H9 (cell line): ENCODE measurements at regions not wholly inside any gene's neighbourhood (a gene's known extent, or its start where the extent isn't known, plus 50 kb on each side); places are given as distances from the start of the nearest gene placed in this dataset.

ENCODE experiments used
- DNase-seq: peaks from one replicate; pipeline ENCODE4 v3.0.0-alpha.2; 2017
- H2AFZ ChIP-seq: one replicate; pipeline ENCODE4 v1.6.1; 2013; ENCODE audit warnings: mild to moderate bottlenecking, low read length, control low read depth, moderate library complexity
- H2AK5ac ChIP-seq: 2 replicates; pipeline ENCODE4 v1.6.1; 2013; ENCODE audit warnings: low read length, control low read depth, mixed read lengths; ENCODE audit not compliant: insufficient read length
- H2BK120ac ChIP-seq: one replicate; pipeline ENCODE4 v1.6.1; 2013; ENCODE audit warnings: low read depth, mild to moderate bottlenecking, low read length, control low read depth, inconsistent platforms; ENCODE audit not compliant: poor library complexity, severe bottlenecking
- H2BK12ac ChIP-seq: 2 replicates; pipeline ENCODE4 v1.6.1; 2013; ENCODE audit warnings: low read length, control low read depth, mixed read lengths, low read depth; ENCODE audit not compliant: insufficient read length
- H2BK15ac ChIP-seq: 2 replicates; pipeline ENCODE4 v1.6.1; 2013; ENCODE audit warnings: low read depth, low read length, control low read depth
- H2BK20ac ChIP-seq: one replicate; pipeline ENCODE4 v1.6.1; 2013; ENCODE audit warnings: low read depth, mild to moderate bottlenecking, low read length, control low read depth, inconsistent platforms; ENCODE audit not compliant: poor library complexity, severe bottlenecking
- H2BK5ac ChIP-seq: 2 replicates; pipeline ENCODE4 v1.6.1; 2013; ENCODE audit warnings: low read length, control low read depth, mixed read lengths; ENCODE audit not compliant: insufficient read length
- H3K14ac ChIP-seq: 2 replicates; pipeline ENCODE4 v1.6.1; 2013; ENCODE audit warnings: low read length, control low read depth; ENCODE audit not compliant: insufficient read depth
- H3K18ac ChIP-seq: 2 replicates; pipeline ENCODE4 v1.6.1; 2013; ENCODE audit warnings: low read depth, mild to moderate bottlenecking, mixed read lengths, low read length, control low read depth; ENCODE audit not compliant: insufficient read length
- H3K23ac ChIP-seq: 2 replicates; pipeline ENCODE4 v1.6.1; 2013; ENCODE audit warnings: low read length, control low read depth, mixed read lengths, low read depth; ENCODE audit not compliant: insufficient read length
- H3K23me2 ChIP-seq: 2 replicates; pipeline ENCODE4 v1.6.1; 2013; ENCODE audit warnings: low read depth, mild to moderate bottlenecking, mixed read lengths, low read length, control low read depth; ENCODE audit not compliant: insufficient read length, poor library complexity, severe bottlenecking
- H3K27ac ChIP-seq: 2 replicates; pipeline ENCODE4 v1.5.1; 2013; ENCODE audit warnings: low read length, control low read depth, mixed read lengths, low read depth; ENCODE audit not compliant: insufficient read length
- H3K27me3 ChIP-seq: 2 replicates; pipeline ENCODE4 v1.6.1; 2013; ENCODE audit warnings: low read length, control low read depth, inconsistent platforms; ENCODE audit not compliant: insufficient read depth
- H3K4ac ChIP-seq: 2 replicates; pipeline ENCODE4 v1.6.1; 2013; ENCODE audit warnings: low read depth, mild to moderate bottlenecking, control low read depth, inconsistent platforms, low read length, moderate library complexity
- H3K4me1 ChIP-seq: 2 replicates; pipeline ENCODE4 v1.6.1; 2013; ENCODE audit warnings: low read length, control low read depth, inconsistent platforms; ENCODE audit not compliant: insufficient read depth
- H3K4me2 ChIP-seq: 2 replicates; pipeline ENCODE4 v1.6.1; 2013; ENCODE audit warnings: low read length, control low read depth, mixed read lengths; ENCODE audit not compliant: insufficient read length, insufficient read depth
- H3K56ac ChIP-seq: 2 replicates; pipeline ENCODE4 v1.6.1; 2013; ENCODE audit warnings: low read depth, mild to moderate bottlenecking, mixed read lengths, low read length, control low read depth; ENCODE audit not compliant: insufficient read length
- H3K79me1 ChIP-seq: 2 replicates; pipeline ENCODE4 v1.6.1; 2013; ENCODE audit warnings: low read depth, mild to moderate bottlenecking, moderate library complexity, low read length, control low read depth, inconsistent platforms; ENCODE audit not compliant: insufficient read depth, poor library complexity, severe bottlenecking
- H3K79me2 ChIP-seq: 2 replicates; pipeline ENCODE4 v1.6.1; 2013; ENCODE audit warnings: low read length, control low read depth, inconsistent platforms; ENCODE audit not compliant: insufficient read depth
- H3K9ac ChIP-seq: 2 replicates; pipeline ENCODE4 v1.6.1; 2013; ENCODE audit warnings: low read length, control low read depth, mixed read lengths; ENCODE audit not compliant: insufficient read length; ENCODE audit errors: extremely low read depth
- H3K9me3 ChIP-seq: one replicate; pipeline ENCODE4 v1.6.1; 2013; ENCODE audit warnings: low read depth, low read length, inconsistent platforms; ENCODE audit not compliant: control insufficient read depth
- H3T11ph ChIP-seq: one replicate; pipeline ENCODE4 v1.6.1; 2013; ENCODE audit warnings: mild to moderate bottlenecking, low read length, control low read depth, inconsistent platforms
- H4K20me1 ChIP-seq: one replicate; pipeline ENCODE4 v1.6.1; 2013; ENCODE audit not compliant: control insufficient read depth, insufficient read length, insufficient read depth
- H4K5ac ChIP-seq: 2 replicates; pipeline ENCODE4 v1.6.1; 2013; ENCODE audit warnings: low read depth, mild to moderate bottlenecking, mixed read lengths, low read length, control low read depth; ENCODE audit not compliant: insufficient read length
- H4K8ac ChIP-seq: replicated peaks from 2 replicates; pipeline ENCODE4 v1.6.1; 2013; ENCODE audit warnings: low read length, control low read depth, mixed read lengths, low read depth; ENCODE audit not compliant: insufficient read length
- H4K91ac ChIP-seq: 2 replicates; pipeline ENCODE4 v1.6.1; 2013; ENCODE audit warnings: low read depth, mild to moderate bottlenecking, moderate library complexity, mixed read lengths, low read length, control low read depth; ENCODE audit not compliant: insufficient read length
- H3K27ac Mint-ChIP-seq, 3 experiments: 2 replicates in 2 of 3; 3 replicates in 1 of 3; pipeline ENCODE4 v1.8.0; 2020 to 2021; ENCODE audit warnings: mixed read lengths in 3 of 3, mild to moderate bottlenecking in 1 of 3, moderate library complexity in 1 of 3
- H3K27me3 Mint-ChIP-seq: 2 replicates; pipeline ENCODE4 v1.8.0; 2021; ENCODE audit warnings: low read depth, mild to moderate bottlenecking, moderate library complexity, mixed read lengths
- H3K36me3 Mint-ChIP-seq, 3 experiments: 2 replicates in 2 of 3; 3 replicates in 1 of 3; pipeline ENCODE4 v1.8.0; 2020 to 2021; ENCODE audit warnings: low read depth in 3 of 3, mixed read lengths in 3 of 3; ENCODE audit not compliant: insufficient read depth in 1 of 3
- H3K4me1 Mint-ChIP-seq, 2 experiments: 2 replicates each; pipeline ENCODE4 v1.8.0; 2020; ENCODE audit warnings: mixed read lengths in 2 of 2
- H3K4me3 Mint-ChIP-seq, 2 experiments: 2 replicates in 1 of 2; 3 replicates in 1 of 2; pipeline ENCODE4 v1.8.0; 2020 to 2021; ENCODE audit warnings: mild to moderate bottlenecking in 2 of 2, mixed read lengths in 2 of 2, moderate library complexity in 1 of 2
- H3K9me3 Mint-ChIP-seq, 2 experiments: 2 replicates in 1 of 2; 3 replicates in 1 of 2; pipeline ENCODE4 v1.8.0; 2020; ENCODE audit warnings: mild to moderate bottlenecking in 2 of 2, mixed read lengths in 2 of 2, moderate library complexity in 1 of 2
- WGBS: extraction: QIAGEN DNeasy Blood & Tissue Kit; methylation state at CpG from one replicate; pipeline ENCODE4 v1.1.7; 2013; ENCODE audit warnings: missing lambda C conversion rate, low lambda C conversion rate, mixed read lengths; ENCODE audit not compliant: insufficient read length; ENCODE audit errors: extremely low coverage; 5-methylcytosine and 5-hydroxymethylcytosine counted together
- TF ChIP-seq, protein P1 (sequence below): fragments of 200-600 bp; sonication (generic); conservative IDR thresholded peaks from 3 replicates; pipeline ENCODE4 v1.8.0; 2021; ENCODE audit warnings: antibody characterized with exemption, mild to moderate bottlenecking

DNA sequence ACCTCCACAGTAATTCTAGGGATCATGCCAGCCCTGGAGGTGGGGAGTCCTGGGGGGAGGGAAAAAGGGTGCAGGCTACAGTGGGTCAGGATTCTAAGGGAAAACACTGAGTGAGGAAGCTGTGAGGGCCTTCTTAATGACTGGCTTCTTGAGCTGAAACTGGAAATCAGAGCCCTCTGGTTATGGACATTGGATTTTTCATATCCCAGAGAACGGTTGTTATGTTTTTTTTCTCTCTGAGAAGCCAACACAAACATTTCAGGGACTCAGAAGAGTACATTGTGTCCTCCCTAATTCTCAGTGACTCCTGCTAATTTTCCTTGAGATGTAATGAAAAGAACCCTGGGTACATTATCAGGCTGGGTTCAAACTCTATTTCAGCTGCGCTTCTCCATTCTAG, 162.4 kb upstream of the PRDX4 start:
- Histone ChIP-seq H3K79me1 (no peaks in the 10 kb centered on the region), H2BK120ac (no peak overlapping the region), H3K56ac (no peak overlapping the region), H3K18ac (peak overlapping the region; percentile 64), H3K23me2 (no peaks in the 10 kb centered on the region), H4K8ac (no peak overlapping the region), H2BK20ac (peak overlapping the region; percentile 3), H3K27ac (peak overlapping the region; percentile 66), H4K5ac (no peak overlapping the region), H3K79me2 (no peaks in the 10 kb centered on the region), H3K14ac (no peak overlapping the region), H3K4me2 (no peak overlapping the region), H2BK5ac (no peak overlapping the region), H4K91ac (no peak overlapping the region), H2AK5ac (no peak overlapping the region), H3K9me3 (no peaks in the 10 kb centered on the region), H3K4me1 (peaks cover 14% of the 10 kb centered on the region; the same call in 1 of the 2 replicates), H3T11ph (no peak overlapping the region), H2AFZ (no peak overlapping the region), H4K20me1 (no peaks in the 10 kb centered on the region), H2BK12ac (peak overlapping the region; percentile 75), H3K27me3 (no peaks in the 10 kb centered on the region), H3K4ac (no peak overlapping the region), H2BK15ac (no peak overlapping the region), H3K9ac (no peak overlapping the region), H3K23ac (no peak overlapping the region)
- Mint-ChIP-seq H3K27ac (peak overlapping the region; percentile 80 to 97 (median 96)), H3K36me3 (peaks cover 0 to 7% (median 6%) of the 10 kb centered on the region in 3 experiments; a peak in 4 of 7 replicates), H3K9me3 (peaks cover 0 to 7% of the 10 kb centered on the region in 2 experiments; a peak in 4 of 5 replicates), H3K27me3 (no peaks in the 10 kb centered on the region), H3K4me1 (peaks cover 66 to 68% of the 10 kb centered on the region in 2 experiments), H3K4me3 (no peak overlapping the region)
- DNase-seq: no peak
- TF ChIP-seq, protein P1, sequence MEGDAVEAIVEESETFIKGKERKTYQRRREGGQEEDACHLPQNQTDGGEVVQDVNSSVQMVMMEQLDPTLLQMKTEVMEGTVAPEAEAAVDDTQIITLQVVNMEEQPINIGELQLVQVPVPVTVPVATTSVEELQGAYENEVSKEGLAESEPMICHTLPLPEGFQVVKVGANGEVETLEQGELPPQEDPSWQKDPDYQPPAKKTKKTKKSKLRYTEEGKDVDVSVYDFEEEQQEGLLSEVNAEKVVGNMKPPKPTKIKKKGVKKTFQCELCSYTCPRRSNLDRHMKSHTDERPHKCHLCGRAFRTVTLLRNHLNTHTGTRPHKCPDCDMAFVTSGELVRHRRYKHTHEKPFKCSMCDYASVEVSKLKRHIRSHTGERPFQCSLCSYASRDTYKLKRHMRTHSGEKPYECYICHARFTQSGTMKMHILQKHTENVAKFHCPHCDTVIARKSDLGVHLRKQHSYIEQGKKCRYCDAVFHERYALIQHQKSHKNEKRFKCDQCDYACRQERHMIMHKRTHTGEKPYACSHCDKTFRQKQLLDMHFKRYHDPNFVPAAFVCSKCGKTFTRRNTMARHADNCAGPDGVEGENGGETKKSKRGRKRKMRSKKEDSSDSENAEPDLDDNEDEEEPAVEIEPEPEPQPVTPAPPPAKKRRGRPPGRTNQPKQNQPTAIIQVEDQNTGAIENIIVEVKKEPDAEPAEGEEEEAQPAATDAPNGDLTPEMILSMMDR: no peak
- no CpG with 5 or more reads among the region's 2 CpGs for WGBS
